PC-9 (cell line): ENCODE measurements at regions not wholly inside any gene's neighbourhood (a gene's known extent, or its start where the extent isn't known, plus 50 kb on each side); places are given as distances from the start of the nearest gene placed in this dataset.

Source experiments
- EZH2 ChIP-seq: fragments of 200-600 bp; sonication (generic); IDR thresholded peaks from 2 replicates; pipeline ENCODE4 v1.8.0; 2017; ENCODE audit warnings: antibody characterized with exemption, low read depth
- TF ChIP-seq, protein P1 (sequence below): fragments of 200-600 bp; sonication (generic); conservative IDR thresholded peaks from 2 replicates; pipeline ENCODE4 v1.6.1; 2017; ENCODE audit warnings: mixed run types, antibody characterized with exemption, mild to moderate bottlenecking, moderate library complexity

DNA sequence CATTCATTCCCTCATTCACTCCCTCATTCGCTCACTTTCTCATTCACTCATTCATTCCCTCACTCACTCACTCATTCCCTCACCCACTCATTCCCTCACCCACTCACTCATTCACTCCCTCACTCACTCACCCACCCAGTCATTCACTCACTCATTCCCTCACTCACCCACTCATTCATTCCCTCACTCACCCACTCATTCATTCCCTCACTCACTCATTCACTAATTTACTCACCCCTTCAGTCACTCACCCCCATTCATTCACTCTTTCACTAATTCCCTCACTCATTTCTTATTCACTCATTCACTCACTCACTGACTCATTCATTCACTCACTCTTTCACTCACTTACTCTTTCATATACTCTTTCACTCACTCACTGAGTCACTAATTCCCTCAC, 303.1 kb downstream of the C16orf95 start:
- TF ChIP-seq, protein P1, sequence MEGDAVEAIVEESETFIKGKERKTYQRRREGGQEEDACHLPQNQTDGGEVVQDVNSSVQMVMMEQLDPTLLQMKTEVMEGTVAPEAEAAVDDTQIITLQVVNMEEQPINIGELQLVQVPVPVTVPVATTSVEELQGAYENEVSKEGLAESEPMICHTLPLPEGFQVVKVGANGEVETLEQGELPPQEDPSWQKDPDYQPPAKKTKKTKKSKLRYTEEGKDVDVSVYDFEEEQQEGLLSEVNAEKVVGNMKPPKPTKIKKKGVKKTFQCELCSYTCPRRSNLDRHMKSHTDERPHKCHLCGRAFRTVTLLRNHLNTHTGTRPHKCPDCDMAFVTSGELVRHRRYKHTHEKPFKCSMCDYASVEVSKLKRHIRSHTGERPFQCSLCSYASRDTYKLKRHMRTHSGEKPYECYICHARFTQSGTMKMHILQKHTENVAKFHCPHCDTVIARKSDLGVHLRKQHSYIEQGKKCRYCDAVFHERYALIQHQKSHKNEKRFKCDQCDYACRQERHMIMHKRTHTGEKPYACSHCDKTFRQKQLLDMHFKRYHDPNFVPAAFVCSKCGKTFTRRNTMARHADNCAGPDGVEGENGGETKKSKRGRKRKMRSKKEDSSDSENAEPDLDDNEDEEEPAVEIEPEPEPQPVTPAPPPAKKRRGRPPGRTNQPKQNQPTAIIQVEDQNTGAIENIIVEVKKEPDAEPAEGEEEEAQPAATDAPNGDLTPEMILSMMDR, result no peak
- no peak for TF ChIP-seq EZH2
